GM23338 (cell line): ENCODE measurements at regions not wholly inside any gene's neighbourhood (a gene's known extent, or its start where the extent isn't known, plus 50 kb on each side); places are given as distances from the start of the nearest gene placed in this dataset.

Experiments used
- ATAC-seq: fragments of 200-7000 bp; cut with Tn5 transposase; 3 replicates; pipeline ENCODE4 v1.9.1; 2020
- DNase-seq: peaks from one replicate; pipeline ENCODE4 v3.0.0-alpha.2; 2015; ENCODE audit warnings: low spot score
- H2AFZ ChIP-seq: fragments of 200-600 bp; sonication (generic); 2 replicates; pipeline ENCODE4 v1.8.0; 2016; ENCODE audit warnings: antibody characterized with exemption, mild to moderate bottlenecking, moderate library complexity
- H3F3A ChIP-seq: fragments of 200-600 bp; sonication (generic); replicated peaks from 2 replicates; pipeline ENCODE4 v1.8.0; 2017; ENCODE audit warnings: antibody characterized with exemption, mixed run types, low read depth
- H3K27ac ChIP-seq: fragments of 200-600 bp; sonication (generic); 2 replicates; pipeline ENCODE4 v1.6.1; 2016; ENCODE audit warnings: low read depth
- H3K27me3 ChIP-seq: fragments of 200-600 bp; sonication (generic); 2 replicates; pipeline ENCODE4 v1.8.0; 2016; ENCODE audit warnings: mild to moderate bottlenecking, mixed run types, moderate library complexity; ENCODE audit not compliant: insufficient read depth
- H3K36me3 ChIP-seq: fragments of 200-600 bp; sonication (generic); 2 replicates; pipeline ENCODE4 v1.8.0; 2016; ENCODE audit warnings: mild to moderate bottlenecking; ENCODE audit not compliant: insufficient read depth
- H3K4me1 ChIP-seq: fragments of 200-600 bp; sonication (generic); 2 replicates; pipeline ENCODE4 v1.8.0; 2016; ENCODE audit warnings: mild to moderate bottlenecking, moderate library complexity; ENCODE audit not compliant: insufficient read depth
- H3K4me2 ChIP-seq: fragments of 200-600 bp; sonication (generic); 2 replicates; pipeline ENCODE4 v1.7.1; 2017; ENCODE audit warnings: mixed run types
- H3K4me3 ChIP-seq: fragments of 200-600 bp; sonication (generic); 2 replicates; pipeline ENCODE4 v1.6.1; 2016; ENCODE audit warnings: mixed run types
- H3K79me2 ChIP-seq: fragments of 200-600 bp; sonication (generic); replicated peaks from 2 replicates; pipeline ENCODE4 v1.8.0; 2017; ENCODE audit warnings: mild to moderate bottlenecking; ENCODE audit not compliant: insufficient read depth
- H3K9me2 ChIP-seq: fragments of 200-600 bp; sonication (generic); 2 replicates; pipeline ENCODE4 v1.8.0; 2017; ENCODE audit not compliant: insufficient read depth
- H4K20me1 ChIP-seq: fragments of 200-600 bp; sonication (generic); replicated peaks from 2 replicates; pipeline ENCODE4 v1.8.0; 2017; ENCODE audit warnings: mild to moderate bottlenecking; ENCODE audit not compliant: insufficient read depth
- H3K27ac Mint-ChIP-seq: 2 replicates; pipeline ENCODE4 v1.8.0; 2020; ENCODE audit warnings: inconsistent platforms, mild to moderate bottlenecking, moderate library complexity, mixed read lengths
- H3K27me3 Mint-ChIP-seq: 3 replicates; pipeline ENCODE4 v1.8.0; 2022; ENCODE audit warnings: low read depth, mild to moderate bottlenecking, moderate library complexity, mixed read lengths, inconsistent platforms; ENCODE audit not compliant: insufficient read depth, poor library complexity
- H3K36me3 Mint-ChIP-seq: 3 replicates; pipeline ENCODE4 v1.8.0; 2021; ENCODE audit warnings: low read depth, mild to moderate bottlenecking, inconsistent platforms, moderate library complexity, mixed read lengths
- H3K4me1 Mint-ChIP-seq: 3 replicates; pipeline ENCODE4 v1.8.0; 2020; ENCODE audit warnings: mild to moderate bottlenecking, inconsistent platforms, mixed read lengths
- H3K4me3 Mint-ChIP-seq: 3 replicates; pipeline ENCODE4 v1.8.0; 2021; ENCODE audit warnings: moderate library complexity, mild to moderate bottlenecking, inconsistent platforms, mixed read lengths
- H3K9me3 Mint-ChIP-seq: 3 replicates; pipeline ENCODE4 v1.8.0; 2020; ENCODE audit warnings: moderate library complexity, mild to moderate bottlenecking, inconsistent platforms, mixed read lengths
- CREB1 ChIP-seq: fragments of 250-450 bp; sonication (Bioruptor Pico); IDR thresholded peaks from 2 replicates; pipeline ENCODE4 v1.5.0; 2020; ENCODE audit warnings: low read depth, mild to moderate bottlenecking, moderate library complexity
- EZH2 ChIP-seq: fragments of 200-600 bp; sonication (generic); IDR thresholded peaks from one replicate; pipeline ENCODE4 v1.8.0; 2017; ENCODE audit warnings: antibody characterized with exemption, mild to moderate bottlenecking, low read depth; ENCODE audit not compliant: unreplicated experiment
- EZH2phosphoT487 ChIP-seq: fragments of 200-600 bp; sonication (generic); IDR thresholded peaks from one replicate; pipeline ENCODE4 v1.8.1; 2018; ENCODE audit warnings: antibody characterized with exemption; ENCODE audit not compliant: unreplicated experiment
- JUNB ChIP-seq: IDR thresholded peaks from one replicate; pipeline ENCODE4 v1.6.1; 2016; ENCODE audit warnings: antibody characterized with exemption; ENCODE audit not compliant: unreplicated experiment
- NANOG ChIP-seq: IDR thresholded peaks from 2 replicates; pipeline ENCODE4 v1.6.1; 2016; ENCODE audit warnings: antibody characterized with exemption, borderline replicate concordance
- POLR2AphosphoS5 ChIP-seq: IDR thresholded peaks from 2 replicates; pipeline ENCODE4 v1.6.1; 2016; ENCODE audit warnings: antibody characterized with exemption, low read depth
- STAT1 ChIP-seq: IDR thresholded peaks from one replicate; pipeline ENCODE4 v1.6.1; 2016; ENCODE audit warnings: antibody characterized with exemption; ENCODE audit not compliant: unreplicated experiment
- ZNF114 ChIP-seq: fragments of 250-450 bp; sonication (Bioruptor Pico); IDR thresholded peaks from 2 replicates; pipeline ENCODE4 v1.5.0; 2020; ENCODE audit warnings: mild to moderate bottlenecking, moderate library complexity
- ZNF331 ChIP-seq: fragments of 250-450 bp; sonication (Bioruptor Pico); IDR thresholded peaks from 2 replicates; pipeline ENCODE4 v1.5.0; 2020; ENCODE audit warnings: low read depth, mild to moderate bottlenecking, moderate library complexity
- TF ChIP-seq, protein P1 (sequence below): fragments of 250-450 bp; sonication (Bioruptor Pico); IDR thresholded peaks from 2 replicates; pipeline ENCODE4 v1.5.0; 2020; ENCODE audit warnings: mild to moderate bottlenecking, moderate library complexity
- TF ChIP-seq, protein P2 (sequence below): IDR thresholded peaks from one replicate; pipeline ENCODE4 v1.6.1; 2018; ENCODE audit warnings: antibody characterized with exemption; ENCODE audit not compliant: unreplicated experiment

DNA sequence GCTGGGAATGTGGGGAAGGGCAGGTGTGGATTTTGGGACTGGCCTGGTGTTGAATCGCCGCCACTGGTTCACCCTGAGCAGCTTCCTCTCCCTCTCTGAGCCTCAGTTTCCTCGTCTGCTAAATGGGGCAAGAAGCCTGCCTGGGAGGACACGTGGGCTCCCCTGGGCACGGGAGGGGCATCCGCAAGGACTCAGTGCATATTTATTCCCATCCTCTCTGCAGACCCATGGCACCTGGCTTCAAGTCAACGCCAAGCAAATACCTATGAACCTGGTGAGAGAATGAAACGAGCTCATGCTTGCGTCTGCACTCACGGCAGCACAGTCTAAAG lies 234.4 kb downstream of the PTPRU start:
- no peak for ATAC-seq
- Mint-ChIP-seq H3K4me1 (peaks cover 26% of the 10 kb centered on the region), H3K36me3 (no peaks in the 10 kb centered on the region), H3K27me3 (peaks cover 11% of the 10 kb centered on the region), H3K4me3 (no peak overlapping the region), H3K9me3 (peaks cover 10% of the 10 kb centered on the region; the same call in 2 of the 3 replicates), H3K27ac (no peak overlapping the region)
- no peak for DNase-seq
- H2AFZ ChIP-seq = no peak overlapping the region
- H3K4me1 ChIP-seq = peaks cover 5% of the 10 kb centered on the region; the same call in 1 of the 2 replicates
- no peak for TF ChIP-seq EZH2phosphoT487
- no peak for TF ChIP-seq STAT1
- no peak for TF ChIP-seq EZH2
- no peak for TF ChIP-seq CREB1
- TF ChIP-seq NANOG = no peak
- no peak for TF ChIP-seq ZNF331 (CRISPR knock-in tag)
- no peak overlapping the region for H3K4me3 ChIP-seq
- H3K79me2 ChIP-seq = no peaks in the 10 kb centered on the region
- no peaks in the 10 kb centered on the region for H4K20me1 ChIP-seq
- no peak overlapping the region for H3K27ac ChIP-seq
- no peaks in the 10 kb centered on the region for H3F3A ChIP-seq
- H3K36me3 ChIP-seq = no peaks in the 10 kb centered on the region
- H3K9me2 ChIP-seq = no peaks in the 10 kb centered on the region
- H3K4me2 ChIP-seq = no peak overlapping the region
- H3K27me3 ChIP-seq = no peaks in the 10 kb centered on the region

DNA sequence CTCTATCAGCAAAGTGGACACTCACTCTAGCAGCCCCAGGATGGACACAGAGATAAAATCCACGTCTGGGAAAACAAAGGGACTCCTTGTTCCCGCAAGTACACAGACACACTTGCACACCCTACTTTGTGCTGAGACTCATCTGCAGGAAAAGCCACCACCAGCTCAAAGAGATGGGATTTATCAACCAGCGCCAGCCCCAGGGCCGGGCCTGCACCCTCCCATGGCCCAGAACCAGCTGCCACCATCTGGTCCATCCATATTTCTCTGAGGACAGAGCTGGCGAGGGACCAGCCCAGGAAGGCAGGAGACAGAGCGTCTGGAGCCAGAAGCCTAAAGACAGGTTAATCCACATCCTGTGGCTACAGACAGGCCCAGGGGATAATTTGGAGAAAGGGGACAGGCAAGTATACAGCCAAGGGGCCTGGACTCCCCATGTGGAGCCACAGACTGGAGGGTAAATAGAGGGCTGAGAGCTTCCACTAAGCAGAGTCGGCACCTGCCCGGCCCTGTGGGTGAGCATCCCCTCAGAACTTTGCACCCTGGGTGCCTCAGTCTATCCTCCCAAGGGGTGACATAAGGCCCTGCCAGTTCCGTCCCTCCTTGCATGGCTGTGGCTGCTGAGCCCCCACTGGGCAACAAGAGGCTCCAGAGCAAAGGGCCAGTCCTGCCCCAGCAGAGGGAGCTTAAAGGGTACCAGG lies 233.9 kb downstream of the PTPRU start:
- Histone ChIP-seq H3K27ac (no peak overlapping the region), H4K20me1 (no peaks in the 10 kb centered on the region), H3K79me2 (no peaks in the 10 kb centered on the region), H2AFZ (no peak overlapping the region), H3K4me3 (no peak overlapping the region), H3K27me3 (no peaks in the 10 kb centered on the region), H3K4me1 (peaks cover 5% of the 10 kb centered on the region; the same call in 1 of the 2 replicates), H3K4me2 (no peak overlapping the region), H3K36me3 (no peaks in the 10 kb centered on the region), H3F3A (no peaks in the 10 kb centered on the region), H3K9me2 (no peaks in the 10 kb centered on the region)
- Mint-ChIP-seq H3K4me3 (no peak overlapping the region), H3K27ac (no peak overlapping the region), H3K36me3 (peaks cover under 1% of the 10 kb centered on the region; the same call in 1 of the 3 replicates), H3K4me1 (peaks cover 26% of the 10 kb centered on the region), H3K27me3 (peaks cover 11% of the 10 kb centered on the region), H3K9me3 (peaks cover 14% of the 10 kb centered on the region)
- DNase-seq (no peak), ATAC-seq (no peak)
- TF ChIP-seq CREB1 (no peak), ZNF331 (CRISPR knock-in tag) (no peak), POLR2AphosphoS5 (no peak), NANOG (no peak), JUNB (no peak), ZNF114 (no peak)
- TF ChIP-seq, protein P1, sequence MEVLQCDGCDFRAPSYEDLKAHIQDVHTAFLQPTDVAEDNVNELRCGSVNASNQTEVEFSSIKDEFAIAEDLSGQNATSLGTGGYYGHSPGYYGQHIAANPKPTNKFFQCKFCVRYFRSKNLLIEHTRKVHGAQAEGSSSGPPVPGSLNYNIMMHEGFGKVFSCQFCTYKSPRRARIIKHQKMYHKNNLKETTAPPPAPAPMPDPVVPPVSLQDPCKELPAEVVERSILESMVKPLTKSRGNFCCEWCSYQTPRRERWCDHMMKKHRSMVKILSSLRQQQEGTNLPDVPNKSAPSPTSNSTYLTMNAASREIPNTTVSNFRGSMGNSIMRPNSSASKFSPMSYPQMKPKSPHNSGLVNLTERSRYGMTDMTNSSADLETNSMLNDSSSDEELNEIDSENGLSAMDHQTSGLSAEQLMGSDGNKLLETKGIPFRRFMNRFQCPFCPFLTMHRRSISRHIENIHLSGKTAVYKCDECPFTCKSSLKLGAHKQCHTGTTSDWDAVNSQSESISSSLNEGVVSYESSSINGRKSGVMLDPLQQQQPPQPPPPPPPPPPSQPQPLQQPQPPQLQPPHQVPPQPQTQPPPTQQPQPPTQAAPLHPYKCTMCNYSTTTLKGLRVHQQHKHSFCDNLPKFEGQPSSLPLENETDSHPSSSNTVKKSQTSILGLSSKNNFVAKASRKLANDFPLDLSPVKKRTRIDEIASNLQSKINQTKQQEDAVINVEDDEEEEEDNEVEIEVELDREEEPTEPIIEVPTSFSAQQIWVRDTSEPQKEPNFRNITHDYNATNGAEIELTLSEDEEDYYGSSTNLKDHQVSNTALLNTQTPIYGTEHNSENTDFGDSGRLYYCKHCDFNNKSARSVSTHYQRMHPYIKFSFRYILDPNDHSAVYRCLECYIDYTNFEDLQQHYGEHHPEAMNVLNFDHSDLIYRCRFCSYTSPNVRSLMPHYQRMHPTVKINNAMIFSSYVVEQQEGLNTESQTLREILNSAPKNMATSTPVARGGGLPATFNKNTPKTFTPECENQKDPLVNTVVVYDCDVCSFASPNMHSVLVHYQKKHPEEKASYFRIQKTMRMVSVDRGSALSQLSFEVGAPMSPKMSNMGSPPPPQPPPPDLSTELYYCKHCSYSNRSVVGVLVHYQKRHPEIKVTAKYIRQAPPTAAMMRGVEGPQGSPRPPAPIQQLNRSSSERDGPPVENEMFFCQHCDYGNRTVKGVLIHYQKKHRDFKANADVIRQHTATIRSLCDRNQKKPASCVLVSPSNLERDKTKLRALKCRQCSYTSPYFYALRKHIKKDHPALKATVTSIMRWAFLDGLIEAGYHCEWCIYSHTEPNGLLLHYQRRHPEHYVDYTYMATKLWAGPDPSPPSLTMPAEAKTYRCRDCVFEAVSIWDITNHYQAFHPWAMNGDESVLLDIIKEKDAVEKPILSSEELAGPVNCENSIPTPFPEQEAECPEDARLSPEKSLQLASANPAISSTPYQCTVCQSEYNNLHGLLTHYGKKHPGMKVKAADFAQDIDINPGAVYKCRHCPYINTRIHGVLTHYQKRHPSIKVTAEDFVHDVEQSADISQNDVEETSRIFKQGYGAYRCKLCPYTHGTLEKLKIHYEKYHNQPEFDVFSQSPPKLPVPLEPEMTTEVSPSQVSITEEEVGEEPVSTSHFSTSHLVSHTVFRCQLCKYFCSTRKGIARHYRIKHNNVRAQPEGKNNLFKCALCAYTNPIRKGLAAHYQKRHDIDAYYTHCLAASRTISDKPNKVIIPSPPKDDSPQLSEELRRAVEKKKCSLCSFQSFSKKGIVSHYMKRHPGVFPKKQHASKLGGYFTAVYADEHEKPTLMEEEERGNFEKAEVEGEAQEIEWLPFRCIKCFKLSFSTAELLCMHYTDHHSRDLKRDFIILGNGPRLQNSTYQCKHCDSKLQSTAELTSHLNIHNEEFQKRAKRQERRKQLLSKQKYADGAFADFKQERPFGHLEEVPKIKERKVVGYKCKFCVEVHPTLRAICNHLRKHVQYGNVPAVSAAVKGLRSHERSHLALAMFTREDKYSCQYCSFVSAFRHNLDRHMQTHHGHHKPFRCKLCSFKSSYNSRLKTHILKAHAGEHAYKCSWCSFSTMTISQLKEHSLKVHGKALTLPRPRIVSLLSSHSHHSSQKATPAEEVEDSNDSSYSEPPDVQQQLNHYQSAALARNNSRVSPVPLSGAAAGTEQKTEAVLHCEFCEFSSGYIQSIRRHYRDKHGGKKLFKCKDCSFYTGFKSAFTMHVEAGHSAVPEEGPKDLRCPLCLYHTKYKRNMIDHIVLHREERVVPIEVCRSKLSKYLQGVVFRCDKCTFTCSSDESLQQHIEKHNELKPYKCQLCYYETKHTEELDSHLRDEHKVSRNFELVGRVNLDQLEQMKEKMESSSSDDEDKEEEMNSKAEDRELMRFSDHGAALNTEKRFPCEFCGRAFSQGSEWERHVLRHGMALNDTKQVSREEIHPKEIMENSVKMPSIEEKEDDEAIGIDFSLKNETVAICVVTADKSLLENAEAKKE (CRISPR knock-in tag) = no peak
- TF ChIP-seq, protein P2, sequence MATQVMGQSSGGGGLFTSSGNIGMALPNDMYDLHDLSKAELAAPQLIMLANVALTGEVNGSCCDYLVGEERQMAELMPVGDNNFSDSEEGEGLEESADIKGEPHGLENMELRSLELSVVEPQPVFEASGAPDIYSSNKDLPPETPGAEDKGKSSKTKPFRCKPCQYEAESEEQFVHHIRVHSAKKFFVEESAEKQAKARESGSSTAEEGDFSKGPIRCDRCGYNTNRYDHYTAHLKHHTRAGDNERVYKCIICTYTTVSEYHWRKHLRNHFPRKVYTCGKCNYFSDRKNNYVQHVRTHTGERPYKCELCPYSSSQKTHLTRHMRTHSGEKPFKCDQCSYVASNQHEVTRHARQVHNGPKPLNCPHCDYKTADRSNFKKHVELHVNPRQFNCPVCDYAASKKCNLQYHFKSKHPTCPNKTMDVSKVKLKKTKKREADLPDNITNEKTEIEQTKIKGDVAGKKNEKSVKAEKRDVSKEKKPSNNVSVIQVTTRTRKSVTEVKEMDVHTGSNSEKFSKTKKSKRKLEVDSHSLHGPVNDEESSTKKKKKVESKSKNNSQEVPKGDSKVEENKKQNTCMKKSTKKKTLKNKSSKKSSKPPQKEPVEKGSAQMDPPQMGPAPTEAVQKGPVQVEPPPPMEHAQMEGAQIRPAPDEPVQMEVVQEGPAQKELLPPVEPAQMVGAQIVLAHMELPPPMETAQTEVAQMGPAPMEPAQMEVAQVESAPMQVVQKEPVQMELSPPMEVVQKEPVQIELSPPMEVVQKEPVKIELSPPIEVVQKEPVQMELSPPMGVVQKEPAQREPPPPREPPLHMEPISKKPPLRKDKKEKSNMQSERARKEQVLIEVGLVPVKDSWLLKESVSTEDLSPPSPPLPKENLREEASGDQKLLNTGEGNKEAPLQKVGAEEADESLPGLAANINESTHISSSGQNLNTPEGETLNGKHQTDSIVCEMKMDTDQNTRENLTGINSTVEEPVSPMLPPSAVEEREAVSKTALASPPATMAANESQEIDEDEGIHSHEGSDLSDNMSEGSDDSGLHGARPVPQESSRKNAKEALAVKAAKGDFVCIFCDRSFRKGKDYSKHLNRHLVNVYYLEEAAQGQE = no peak
